A549 (cell line): ENCODE measurements at regions not wholly inside any gene's neighbourhood (a gene's known extent, or its start where the extent isn't known, plus 50 kb on each side); places are given as distances from the start of the nearest gene placed in this dataset.

Source experiments
- ATAC-seq, 2 experiments: fragments of 200-7000 bp in 1 of 2; fragments of >200 bp in 1 of 2; cut with Nextera tagmentation in 1 of 2; cut with Tn5 transposase in 1 of 2; 3 replicates each; pipeline versions ENCODE4 v1.8.0 to v1.9.1; 2018 to 2020; ENCODE audit warnings: mild to moderate bottlenecking in 1 of 2, moderate library complexity in 1 of 2
- CTCF ChIA-PET: fragments of 300-600 bp; sonication (Branson Sonifier 250); formaldehyde crosslinking; extraction: SDS; loops from one replicate; lab custom pipeline; 2021; ENCODE audit warnings: antibody characterized with exemption, inconsistent platforms; lab: Yijun Ruan, JAX
- POLR2A ChIA-PET: fragments of 350-600 bp; formaldehyde crosslinking; extraction: SDS; loops from one replicate; lab custom pipeline; 2021; ENCODE audit warnings: antibody characterized with exemption, inconsistent platforms; lab: Yijun Ruan, JAX
- DNase-seq, 2 experiments: peaks; one replicate each; pipeline versions ENCODE4 v3.0.0 to v3.0.0-alpha.2; 2011 to 2016; ENCODE audit warnings: low read depth in 1 of 2, low spot score in 1 of 2
- FAIRE-seq: peaks from 2 replicates; lab custom pipeline; 2011; peaks lifted over from hg19 to GRCh38; lab: Jason Lieb, UNC
- H3K27ac ChIP-seq, 2 experiments: fragments of >200 bp; sonication (Bioruptor Twin); formaldehyde crosslinking; 3 replicates each; pipeline ENCODE4 v1.5.1; 2016 to 2017
- H3K4me1 ChIP-seq: fragments of >200 bp; sonication (Bioruptor Twin); formaldehyde crosslinking; 3 replicates; pipeline ENCODE4 v1.6.1; 2016
- H3K4me2 ChIP-seq: fragments of >200 bp; sonication (Bioruptor Twin); formaldehyde crosslinking; 3 replicates; pipeline ENCODE4 v1.6.1; 2016
- H3K4me3 ChIP-seq: fragments of >200 bp; sonication (Bioruptor Twin); formaldehyde crosslinking; 3 replicates; pipeline ENCODE4 v1.5.1; 2016
- H3K9me3 ChIP-seq: fragments of >200 bp; sonication (Bioruptor Twin); formaldehyde crosslinking; 3 replicates; pipeline ENCODE4 v1.6.1; 2016
- ATOH8 ChIP-seq: fragments of 250-450 bp; sonication (Bioruptor Pico); IDR thresholded peaks from 2 replicates; pipeline ENCODE4 v1.5.0; 2020; ENCODE audit warnings: low read depth, mild to moderate bottlenecking, moderate library complexity
- CBX2 ChIP-seq: fragments of 200-600 bp; sonication (generic); IDR thresholded peaks from 2 replicates; pipeline ENCODE4 v1.6.1; 2016; ENCODE audit warnings: low read depth, mild to moderate bottlenecking, borderline replicate concordance
- CBX8 ChIP-seq: fragments of 200-600 bp; sonication (generic); IDR thresholded peaks from 2 replicates; pipeline ENCODE4 v1.6.1; 2016
- CEBPB ChIP-seq, 2 experiments: fragments of >200 bp in 1 of 2; sonication (Bioruptor Twin) in 1 of 2; formaldehyde crosslinking in 1 of 2; IDR thresholded peaks; 2 replicates each; pipeline ENCODE4 v1.6.1; 2012 to 2016
- CHD2 ChIP-seq: fragments of 150-350 bp; IDR thresholded peaks from 2 replicates; pipeline ENCODE4 v1.6.1; 2014; ENCODE audit warnings: low read length; ENCODE audit not compliant: partially characterized antibody
- EHF ChIP-seq: fragments of 250-450 bp; sonication (Bioruptor Pico); IDR thresholded peaks from 2 replicates; pipeline ENCODE4 v1.5.0; 2020; ENCODE audit warnings: mild to moderate bottlenecking
- ELK1 ChIP-seq: fragments of 150-350 bp; IDR thresholded peaks from 2 replicates; pipeline ENCODE4 v1.6.1; 2014; ENCODE audit warnings: low read depth, mild to moderate bottlenecking, low read length
- GATA3 ChIP-seq: IDR thresholded peaks from 2 replicates; pipeline ENCODE4 v1.6.1; 2012; ENCODE audit warnings: borderline replicate concordance
- HDAC2 ChIP-seq: fragments of 200-600 bp; sonication (generic); IDR thresholded peaks from 2 replicates; pipeline ENCODE4 v1.6.1; 2016
- HEYL ChIP-seq: fragments of 250-450 bp; sonication (Bioruptor Pico); IDR thresholded peaks from 2 replicates; pipeline ENCODE4 v1.8.0; 2021; ENCODE audit warnings: mild to moderate bottlenecking, moderate library complexity
- HOXA7 ChIP-seq: fragments of 250-450 bp; sonication (Bioruptor Pico); IDR thresholded peaks from 2 replicates; pipeline ENCODE4 v1.5.0; 2020; ENCODE audit warnings: mild to moderate bottlenecking, moderate library complexity
- HOXB13 ChIP-seq: fragments of 250-450 bp; sonication (Bioruptor Pico); IDR thresholded peaks from 2 replicates; pipeline ENCODE4 v1.5.0; 2020; ENCODE audit warnings: low read depth, mild to moderate bottlenecking, moderate library complexity
- JUN ChIP-seq, 2 experiments: fragments of >200 bp; sonication (Bioruptor Twin); formaldehyde crosslinking; IDR thresholded peaks; 2 replicates in 1 of 2; 3 replicates in 1 of 2; pipeline ENCODE4 v1.6.1; 2016 to 2017
- JUNB ChIP-seq: fragments of >200 bp; sonication (Bioruptor Twin); formaldehyde crosslinking; IDR thresholded peaks from 2 replicates; pipeline ENCODE4 v1.6.1; 2016
- KDM1A ChIP-seq: fragments of 200-600 bp; sonication (generic); IDR thresholded peaks from 2 replicates; pipeline ENCODE4 v1.6.1; 2016; ENCODE audit warnings: low read depth, mild to moderate bottlenecking
- MAFK ChIP-seq: fragments of 450-650 bp; IDR thresholded peaks from 2 replicates; pipeline ENCODE4 v1.6.1; 2014; ENCODE audit not compliant: partially characterized antibody
- MYC ChIP-seq: IDR thresholded peaks from 2 replicates; pipeline ENCODE4 v1.6.1; 2012; ENCODE audit warnings: mild to moderate bottlenecking, inconsistent platforms, low read length, improper control_type of control experiment, borderline replicate concordance
- NFE2L2 ChIP-seq: fragments of 150-350 bp; conservative IDR thresholded peaks from 2 replicates; pipeline ENCODE4 v1.6.1; 2014; ENCODE audit warnings: low read length
- NR3C1 ChIP-seq: fragments of >200 bp; sonication (Bioruptor Twin); formaldehyde crosslinking; IDR thresholded peaks from 3 replicates; pipeline ENCODE4 v1.6.1; 2017
- POLR2A ChIP-seq: IDR thresholded peaks from 2 replicates; pipeline ENCODE4 v1.6.1; 2012; ENCODE audit warnings: mild to moderate bottlenecking, low read length
- POLR2AphosphoS2 ChIP-seq: conservative IDR thresholded peaks from 2 replicates; pipeline ENCODE4 v1.6.1; 2012; ENCODE audit warnings: low read length, improper control_type of control experiment, inconsistent platforms
- RARB ChIP-seq: fragments of 250-450 bp; sonication (Bioruptor Pico); IDR thresholded peaks from 2 replicates; pipeline ENCODE4 v1.8.0; 2021; ENCODE audit warnings: mild to moderate bottlenecking, moderate library complexity
- SMC3 ChIP-seq: fragments of >200 bp; sonication (Bioruptor Twin); formaldehyde crosslinking; IDR thresholded peaks from 3 replicates; pipeline ENCODE4 v1.6.1; 2018; ENCODE audit warnings: inconsistent platforms
- ZC3H11A ChIP-seq: fragments of 450-650 bp; IDR thresholded peaks from 2 replicates; pipeline ENCODE4 v1.6.1; 2014; ENCODE audit warnings: antibody characterized with exemption, mild to moderate bottlenecking
- WGBS: methylation state at CpG from one replicate; pipeline ENCODE4 v1.1.6; 2017; ENCODE audit errors: missing lambda C conversion rate; 5-methylcytosine and 5-hydroxymethylcytosine counted together
- TF ChIP-seq, protein P1 (sequence below): fragments of >200 bp; sonication (Bioruptor Twin); formaldehyde crosslinking; IDR thresholded peaks from 3 replicates; pipeline ENCODE4 v1.5.1; 2016
- TF ChIP-seq, protein P2 (sequence below): IDR thresholded peaks from 2 replicates; pipeline ENCODE4 v1.6.1; 2012

DNA sequence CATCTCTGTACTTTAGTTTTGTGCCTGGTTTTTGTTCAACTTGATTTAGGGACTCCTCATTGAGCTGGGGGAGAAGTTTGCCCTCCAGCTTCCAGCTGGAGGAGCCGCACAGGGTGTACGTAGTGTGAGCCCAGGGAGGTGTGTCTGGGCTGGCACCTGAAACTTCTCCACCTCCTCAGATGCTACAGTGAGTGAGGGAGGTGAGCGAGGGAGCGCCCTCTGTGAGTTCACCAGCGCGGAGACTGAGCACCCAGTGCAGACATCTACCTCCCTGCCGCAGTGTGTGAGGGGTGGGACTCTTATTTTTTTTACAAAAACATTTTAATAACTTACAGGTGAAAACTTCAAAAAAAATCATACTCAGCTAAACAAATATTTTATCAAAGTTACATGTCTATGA lies 204.2 kb upstream of the HS6ST1 start (continued):
- no peak for TF ChIP-seq ATOH8 (CRISPR knock-in tag)
- TF ChIP-seq JUNB = no peak
- TF ChIP-seq RARB = no peak

GRCh38 chr2:128523457-128523856 lies 204.8 kb upstream of the HS6ST1 start:
- ChIA-PET CTCF (no interaction called here), POLR2A (no interaction called here)
- Histone ChIP-seq H3K4me2 (no peak overlapping the region), H3K4me1 (no peaks in the 10 kb centered on the region), H3K9me3 (no peaks in the 10 kb centered on the region), H3K4me3 (no peak overlapping the region), H3K27ac (no peak overlapping the region)
- ATAC-seq = no peak
- FAIRE-seq = no peak
- 8% methylated on average over 4 of the region's 4 CpGs for WGBS
- TF ChIP-seq POLR2A (no peak), NR3C1 (no peak), ZC3H11A (no peak), CBX2 (no peak), GATA3 (no peak), POLR2AphosphoS2 (no peak), NFE2L2 (no peak), KDM1A (no peak), CHD2 (no peak)
- no peak for DNase-seq

- no peak overlapping the region for H3K4me2 ChIP-seq
- no peak for FAIRE-seq
- no peak for ATAC-seq
- TF ChIP-seq JUNB = no peak
- TF ChIP-seq CHD2 = no peak
- no peak for TF ChIP-seq POLR2A
- TF ChIP-seq EHF (CRISPR knock-in tag) = no peak
- no peak for TF ChIP-seq MYC
- no peak for TF ChIP-seq JUN (IDR thresholded peaks at IDR 0.05)
- TF ChIP-seq SMC3 = no peak
- no peak for TF ChIP-seq GATA3
- TF ChIP-seq ELK1 = no peak
- no peak for TF ChIP-seq MAFK
- TF ChIP-seq CBX8 = no peak
- TF ChIP-seq, protein P1, sequence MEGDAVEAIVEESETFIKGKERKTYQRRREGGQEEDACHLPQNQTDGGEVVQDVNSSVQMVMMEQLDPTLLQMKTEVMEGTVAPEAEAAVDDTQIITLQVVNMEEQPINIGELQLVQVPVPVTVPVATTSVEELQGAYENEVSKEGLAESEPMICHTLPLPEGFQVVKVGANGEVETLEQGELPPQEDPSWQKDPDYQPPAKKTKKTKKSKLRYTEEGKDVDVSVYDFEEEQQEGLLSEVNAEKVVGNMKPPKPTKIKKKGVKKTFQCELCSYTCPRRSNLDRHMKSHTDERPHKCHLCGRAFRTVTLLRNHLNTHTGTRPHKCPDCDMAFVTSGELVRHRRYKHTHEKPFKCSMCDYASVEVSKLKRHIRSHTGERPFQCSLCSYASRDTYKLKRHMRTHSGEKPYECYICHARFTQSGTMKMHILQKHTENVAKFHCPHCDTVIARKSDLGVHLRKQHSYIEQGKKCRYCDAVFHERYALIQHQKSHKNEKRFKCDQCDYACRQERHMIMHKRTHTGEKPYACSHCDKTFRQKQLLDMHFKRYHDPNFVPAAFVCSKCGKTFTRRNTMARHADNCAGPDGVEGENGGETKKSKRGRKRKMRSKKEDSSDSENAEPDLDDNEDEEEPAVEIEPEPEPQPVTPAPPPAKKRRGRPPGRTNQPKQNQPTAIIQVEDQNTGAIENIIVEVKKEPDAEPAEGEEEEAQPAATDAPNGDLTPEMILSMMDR = no peak
- WGBS = 11% methylated on average over 6 of the region's 6 CpGs
- H3K9me3 ChIP-seq = no peaks in the 10 kb centered on the region
- DNase-seq = no peak
- POLR2A ChIA-PET = no interaction called here
- no peaks in the 10 kb centered on the region for H3K4me1 ChIP-seq
- H3K27ac ChIP-seq = no peak overlapping the region
- H3K4me3 ChIP-seq = no peak overlapping the region
- CTCF ChIA-PET = no interaction called here
Measured at GRCh38 chr2:128524183-128524582, 205.5 kb upstream of the HS6ST1 start.

DNA sequence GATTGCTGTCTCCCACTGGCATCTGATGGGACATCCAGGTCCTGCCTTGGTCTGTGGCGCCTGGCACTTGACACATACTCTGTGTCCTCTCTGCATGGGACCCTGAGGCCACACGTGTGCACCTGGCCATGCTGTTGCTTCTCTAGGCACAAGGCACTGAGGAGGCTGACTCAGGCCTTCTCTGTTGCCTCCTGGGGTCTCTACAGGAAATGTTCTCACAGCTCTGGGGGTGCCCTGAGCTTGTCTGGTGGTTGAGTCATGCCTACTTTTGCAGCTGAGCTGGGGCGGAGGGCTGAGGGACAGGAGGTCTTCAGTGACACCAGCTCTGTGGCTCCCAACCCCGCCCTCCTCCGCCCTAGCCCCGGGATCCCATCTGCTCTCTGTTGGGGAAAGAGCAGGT lies 207.0 kb upstream of the HS6ST1 start:
- Histone ChIP-seq H3K27ac (no peak overlapping the region), H3K4me1 (no peaks in the 10 kb centered on the region), H3K4me3 (no peak overlapping the region), H3K9me3 (no peaks in the 10 kb centered on the region)
- CTCF ChIA-PET = no interaction called here
- ATAC-seq (no peak), FAIRE-seq (no peak)
- POLR2A ChIA-PET = no interaction called here
- no peak for TF ChIP-seq POLR2A
- no peak for TF ChIP-seq NFE2L2
- TF ChIP-seq CEBPB (IDR thresholded peaks at IDR 0.05) = no peak
- no peak for TF ChIP-seq HOXA7 (CRISPR knock-in tag)
- TF ChIP-seq HOXB13 = no peak
- TF ChIP-seq HEYL (CRISPR knock-in tag) = no peak
- TF ChIP-seq, protein P2, sequence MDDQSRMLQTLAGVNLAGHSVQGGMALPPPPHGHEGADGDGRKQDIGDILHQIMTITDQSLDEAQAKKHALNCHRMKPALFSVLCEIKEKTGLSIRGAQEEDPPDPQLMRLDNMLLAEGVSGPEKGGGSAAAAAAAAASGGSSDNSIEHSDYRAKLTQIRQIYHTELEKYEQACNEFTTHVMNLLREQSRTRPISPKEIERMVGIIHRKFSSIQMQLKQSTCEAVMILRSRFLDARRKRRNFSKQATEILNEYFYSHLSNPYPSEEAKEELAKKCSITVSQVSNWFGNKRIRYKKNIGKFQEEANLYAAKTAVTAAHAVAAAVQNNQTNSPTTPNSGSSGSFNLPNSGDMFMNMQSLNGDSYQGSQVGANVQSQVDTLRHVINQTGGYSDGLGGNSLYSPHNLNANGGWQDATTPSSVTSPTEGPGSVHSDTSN = no peak
- no peak for TF ChIP-seq EHF (CRISPR knock-in tag)
- TF ChIP-seq, protein P1 = no peak
- no peak for TF ChIP-seq HDAC2
- TF ChIP-seq, all 56 proteins: peak for 0
- WGBS = 36% methylated on average over 5 of the region's 6 CpGs
- no peak overlapping the region for H3K4me2 ChIP-seq
- DNase-seq = no peak
